ENCODE measurements at regions not wholly inside any gene's neighbourhood (a gene's known extent, or its start where the extent isn't known, plus 50 kb on each side); places are given as distances from the start of the nearest gene placed in this dataset.

- H3K4me1 Mint-ChIP-seq = no peaks in the 10 kb centered on the region
- TF ChIP-seq CTCF (IDR thresholded peaks at IDR 0.05; ENCODE audit: unreplicated experiment) = no peak
- no peaks in the 10 kb centered on the region for H3K36me3 Mint-ChIP-seq
- no peak for DNase-seq (ENCODE audit: low spot score in 2 of 2, unreplicated experiment in 2 of 2)
- H3K27me3 Mint-ChIP-seq (ENCODE audit: low read depth) = no peaks in the 10 kb centered on the region
- H3K4me3 Mint-ChIP-seq = no peak overlapping the region
- no peak overlapping the region for H3K27ac Mint-ChIP-seq
- H3K9me3 Mint-ChIP-seq = peaks cover 6% of the 10 kb centered on the region
These were observed 141.8 kb upstream of the NECTIN3 start for GRCh38 chr3:110929816-110930215.

- H3K36me3 Mint-ChIP-seq = no peaks in the 10 kb centered on the region
- H3K27me3 Mint-ChIP-seq (ENCODE audit: low read depth) = no peaks in the 10 kb centered on the region
- H3K27ac Mint-ChIP-seq = no peak overlapping the region
- peaks cover 6% of the 10 kb centered on the region for H3K9me3 Mint-ChIP-seq
- no peak for TF ChIP-seq CTCF (IDR thresholded peaks at IDR 0.05; ENCODE audit: unreplicated experiment)
- no peak for DNase-seq (ENCODE audit: low spot score in 2 of 2, unreplicated experiment in 2 of 2)
- no peaks in the 10 kb centered on the region for H3K4me1 Mint-ChIP-seq
- no peak overlapping the region for H3K4me3 Mint-ChIP-seq
These were observed 139.0 kb upstream of the NECTIN3 start for GRCh38 chr3:110932567-110932966.

- H3K4me3 Mint-ChIP-seq = no peak overlapping the region
- DNase-seq (ENCODE audit: low spot score in 2 of 2, unreplicated experiment in 2 of 2) = no peak
- no peak overlapping the region for H3K27ac Mint-ChIP-seq
- H3K36me3 Mint-ChIP-seq = no peaks in the 10 kb centered on the region
- H3K9me3 Mint-ChIP-seq = peaks cover 6% of the 10 kb centered on the region
- no peaks in the 10 kb centered on the region for H3K4me1 Mint-ChIP-seq
- no peak for TF ChIP-seq CTCF (IDR thresholded peaks at IDR 0.05; ENCODE audit: unreplicated experiment)
- no peaks in the 10 kb centered on the region for H3K27me3 Mint-ChIP-seq (ENCODE audit: low read depth)
These were observed 137.7 kb upstream of the NECTIN3 start for GRCh38 chr3:110933821-110934426.

- Mint-ChIP-seq H3K27me3 (ENCODE audit: low read depth) (no peaks in the 10 kb centered on the region), H3K4me1 (no peaks in the 10 kb centered on the region), H3K27ac (no peak overlapping the region), H3K36me3 (no peaks in the 10 kb centered on the region), H3K4me3 (no peak overlapping the region), H3K9me3 (peaks cover 7% of the 10 kb centered on the region)
- no peak for DNase-seq (ENCODE audit: low spot score in 2 of 2, unreplicated experiment in 2 of 2)
- TF ChIP-seq CTCF (IDR thresholded peaks at IDR 0.05; ENCODE audit: unreplicated experiment) = no peak
These were observed 133.0 kb upstream of the NECTIN3 start for GRCh38 chr3:110938629-110939028.

- no peak overlapping the region for H3K27ac Mint-ChIP-seq
- TF ChIP-seq CTCF (IDR thresholded peaks at IDR 0.05; ENCODE audit: unreplicated experiment) = no peak
- no peak overlapping the region for H3K4me3 Mint-ChIP-seq
- no peak for DNase-seq (ENCODE audit: low spot score in 2 of 2, unreplicated experiment in 2 of 2)
- H3K27me3 Mint-ChIP-seq (ENCODE audit: low read depth) = no peaks in the 10 kb centered on the region
- H3K4me1 Mint-ChIP-seq = no peaks in the 10 kb centered on the region
- peaks cover 13% of the 10 kb centered on the region for H3K9me3 Mint-ChIP-seq
- no peaks in the 10 kb centered on the region for H3K36me3 Mint-ChIP-seq
These were observed 131.6 kb upstream of the NECTIN3 start for GRCh38 chr3:110940055-110940454.

GRCh38 chr3:110944782-110945181, 126.8 kb upstream of the NECTIN3 start:
- TF ChIP-seq CTCF (IDR thresholded peaks at IDR 0.05; ENCODE audit: unreplicated experiment) = no peak
- Mint-ChIP-seq H3K4me1 (no peaks in the 10 kb centered on the region), H3K36me3 (peaks cover 12% of the 10 kb centered on the region), H3K27me3 (ENCODE audit: low read depth) (no peaks in the 10 kb centered on the region), H3K27ac (no peak overlapping the region), H3K4me3 (no peak overlapping the region), H3K9me3 (peaks cover 46% of the 10 kb centered on the region)
- DNase-seq (ENCODE audit: low spot score in 2 of 2, unreplicated experiment in 2 of 2) = no peak
